ENCODE measurements at regions not wholly inside any gene's neighbourhood (a gene's known extent, or its start where the extent isn't known, plus 50 kb on each side); places are given as distances from the start of the nearest gene placed in this dataset.

GRCh38 chr7:88429382-88429781 is 122.7 kb upstream of the STEAP4 start:
- peak; percentile 8 for DNase-seq (ENCODE audit: low read depth)
- no peak overlapping the region for H3K4me3 ChIP-seq (ENCODE audit: low read length)
- TF ChIP-seq CTCF (conservative IDR thresholded peaks at IDR 0.05; ENCODE audit: low read depth, low read length) = peak; percentile 4

GRCh38 chr7:88402529-88402928 is 95.8 kb upstream of the STEAP4 start:
- no peak overlapping the region for H3K4me3 ChIP-seq (ENCODE audit: low read length)
- no peak for TF ChIP-seq CTCF (conservative IDR thresholded peaks at IDR 0.05; ENCODE audit: low read depth, low read length)
- DNase-seq (ENCODE audit: low read depth) = no peak

- peak; percentile 59 for TF ChIP-seq CTCF (conservative IDR thresholded peaks at IDR 0.05; ENCODE audit: low read depth, low read length)
- no peak for DNase-seq (ENCODE audit: low read depth)
- H3K4me3 ChIP-seq (ENCODE audit: low read length) = no peak overlapping the region
Measured at GRCh38 chr7:88401009-88401623, 94.4 kb upstream of the STEAP4 start.

- DNase-seq (ENCODE audit: low read depth) = no peak
- H3K4me3 ChIP-seq (ENCODE audit: low read length) = no peak overlapping the region
- TF ChIP-seq CTCF (conservative IDR thresholded peaks at IDR 0.05; ENCODE audit: low read depth, low read length) = no peak
Measured at GRCh38 chr7:88399696-88400240, 93.1 kb upstream of the STEAP4 start.

- no peak overlapping the region for H3K4me3 ChIP-seq (ENCODE audit: low read length)
- no peak for TF ChIP-seq CTCF (conservative IDR thresholded peaks at IDR 0.05; ENCODE audit: low read depth, low read length)
- no peak for DNase-seq (ENCODE audit: low read depth)
Measured at GRCh38 chr7:88399036-88399435, 92.3 kb upstream of the STEAP4 start.

- TF ChIP-seq CTCF (conservative IDR thresholded peaks at IDR 0.05; ENCODE audit: low read depth, low read length) = no peak
- H3K4me3 ChIP-seq (ENCODE audit: low read length) = no peak overlapping the region
- DNase-seq (ENCODE audit: low read depth) = no peak
Measured at GRCh38 chr7:88398459-88398858, 91.8 kb upstream of the STEAP4 start.

- no peak for DNase-seq (ENCODE audit: low read depth)
- H3K4me3 ChIP-seq (ENCODE audit: low read length) = no peak overlapping the region
- TF ChIP-seq CTCF (conservative IDR thresholded peaks at IDR 0.05; ENCODE audit: low read depth, low read length) = no peak
Measured at GRCh38 chr7:88396948-88397322, 90.2 kb upstream of the STEAP4 start.

All from retinal pigment epithelial cell (primary cell).